Endothelial cell of umbilical vein (primary cell): ENCODE measurements at regions not wholly inside any gene's neighbourhood (a gene's known extent, or its start where the extent isn't known, plus 50 kb on each side); places are given as distances from the start of the nearest gene placed in this dataset.

ENCODE experiments used
- BruUV-seq: library from RNA; stranded (reverse); fragments of 400-500 nt; replicated peaks from 2 replicates; lab custom pipeline; 2021; lab: Mats Ljungman, UMichigan
- CTCF ChIA-PET: fragments of 300-600, 350-600 bp; sonication (Branson Sonifier 250); formaldehyde crosslinking; loops from one replicate; lab custom pipeline; 2021; ENCODE audit warnings: antibody characterized with exemption, inconsistent platforms; lab: Charles Lee
- POLR2A ChIA-PET: fragments of 300-600, 350-600 bp; sonication (Branson Sonifier 250); formaldehyde crosslinking; loops from one replicate; lab custom pipeline; 2021; ENCODE audit warnings: antibody characterized with exemption, inconsistent platforms; lab: Charles Lee
- DNase-seq: peaks from one replicate; pipeline ENCODE4 v3.0.0-alpha.2; 2011; ENCODE audit warnings: low read depth, low spot score
- FAIRE-seq: peaks from 2 replicates; lab custom pipeline; 2011; peaks lifted over from hg19 to GRCh38; lab: Jason Lieb, UNC
- H2AFZ ChIP-seq: 2 replicates; pipeline ENCODE4 v1.6.0; 2012; ENCODE audit warnings: low read depth, low read length, control low read depth, inconsistent platforms
- H3K27ac ChIP-seq: 2 replicates; pipeline ENCODE4 v1.5.1; 2011; ENCODE audit warnings: low read depth, mild to moderate bottlenecking, control low read depth, low read length, moderate library complexity; ENCODE audit not compliant: insufficient read depth
- H3K27me3 ChIP-seq, 2 experiments: 2 replicates each; pipeline versions ENCODE4 v1.6.0 to v1.6.1; 2011; ENCODE audit warnings: low read length in 2 of 2, mixed read lengths in 1 of 2; ENCODE audit not compliant: control insufficient read depth in 2 of 2, insufficient read depth in 2 of 2
- H3K36me3 ChIP-seq, 2 experiments: 2 replicates in 1 of 2; 3 replicates in 1 of 2; pipeline ENCODE4 v1.5.1; 2011; ENCODE audit warnings: low read length in 2 of 2, mild to moderate bottlenecking in 1 of 2, moderate library complexity in 1 of 2; ENCODE audit not compliant: control insufficient read depth in 2 of 2, insufficient read depth in 2 of 2; ENCODE audit errors: extremely low read depth in 1 of 2
- H3K4me1 ChIP-seq: 3 replicates; pipeline ENCODE4 v1.5.1; 2011; ENCODE audit warnings: mild to moderate bottlenecking, low read length; ENCODE audit not compliant: control insufficient read depth, insufficient read depth; ENCODE audit errors: extremely low read depth
- H3K4me2 ChIP-seq: 2 replicates; pipeline ENCODE4 v1.6.1; 2011; ENCODE audit warnings: low read length, control low read depth, mixed read lengths; ENCODE audit not compliant: insufficient read depth
- H3K4me3 ChIP-seq, 3 experiments: fragments of 200-600 bp in 1 of 3; sonication (generic), shearing (Covaris generic) in 1 of 3; replicated peaks in 1 of 3; 2 replicates each; pipeline ENCODE4 v1.5.1; 2011 to 2016; ENCODE audit warnings: control low read depth in 3 of 3, low read length in 3 of 3, mild to moderate bottlenecking in 2 of 3, inconsistent platforms in 1 of 3, low read depth in 1 of 3, moderate library complexity in 1 of 3; ENCODE audit not compliant: insufficient read depth in 1 of 3
- H3K79me2 ChIP-seq: 2 replicates; pipeline ENCODE4 v1.6.0; 2012; ENCODE audit warnings: low read length, inconsistent platforms; ENCODE audit not compliant: control insufficient read depth, insufficient read depth
- H3K9ac ChIP-seq: replicated peaks from 2 replicates; pipeline ENCODE3; 2011; ENCODE audit warnings: low read length, control low read depth; ENCODE audit not compliant: insufficient read depth; ENCODE audit errors: extremely low read depth
- H3K9me1 ChIP-seq: replicated peaks from 3 replicates; pipeline ENCODE4 v1.6.0; 2011; ENCODE audit warnings: mild to moderate bottlenecking, low read length; ENCODE audit not compliant: control insufficient read depth, insufficient read depth; ENCODE audit errors: extremely low read depth
- H3K9me3 ChIP-seq: replicated peaks from 2 replicates; pipeline ENCODE4 v1.5.1; 2012; ENCODE audit warnings: low read length, inconsistent platforms; ENCODE audit not compliant: control insufficient read depth, insufficient read depth
- H4K20me1 ChIP-seq: replicated peaks from 2 replicates; pipeline ENCODE3; 2011; ENCODE audit warnings: mild to moderate bottlenecking, low read length; ENCODE audit not compliant: control insufficient read depth, insufficient read depth; ENCODE audit errors: extremely low read depth
- CTCF ChIP-seq, 2 donors: IDR thresholded peaks; 1 replicate in 1 of 2; 2 replicates in 1 of 2; pipeline ENCODE4 v1.5.1; 2011; ENCODE audit warnings: low read length in 2 of 2, mild to moderate bottlenecking in 2 of 2, moderate library complexity in 2 of 2, control low read depth in 1 of 2, inconsistent platforms in 1 of 2, low read depth in 1 of 2; ENCODE audit not compliant: insufficient read depth in 1 of 2; ENCODE audit errors: extremely low read depth in 1 of 2
- EZH2 ChIP-seq: IDR thresholded peaks from 2 replicates; pipeline ENCODE4 v1.6.1; 2012; ENCODE audit warnings: borderline replicate concordance, low read depth, mild to moderate bottlenecking, moderate library complexity, low read length, inconsistent platforms; ENCODE audit not compliant: severe bottlenecking
- FOS ChIP-seq: IDR thresholded peaks from 2 replicates; pipeline ENCODE4 v1.6.1; 2011; ENCODE audit warnings: mild to moderate bottlenecking, low read length, moderate library complexity, borderline replicate concordance; ENCODE audit not compliant: insufficient read depth
- GATA2 ChIP-seq: IDR thresholded peaks from 2 replicates; pipeline ENCODE4 v1.7.0; 2011; ENCODE audit warnings: low read depth, mild to moderate bottlenecking, moderate library complexity, mixed read lengths, low read length; ENCODE audit not compliant: insufficient read length, insufficient read depth
- JUN ChIP-seq: IDR thresholded peaks from 2 replicates; pipeline ENCODE4 v1.6.1; 2011; ENCODE audit warnings: borderline replicate concordance, low read depth; ENCODE audit not compliant: insufficient read length, insufficient read depth
- MAX ChIP-seq: IDR thresholded peaks from 2 replicates; pipeline ENCODE4 v1.6.1; 2011; ENCODE audit not compliant: insufficient read depth, insufficient read length
- MYC ChIP-seq: IDR thresholded peaks from one replicate; pipeline ENCODE4 v1.6.1; 2011; ENCODE audit warnings: mild to moderate bottlenecking, low read depth, low read length
- POLR2A ChIP-seq: IDR thresholded peaks from 2 replicates; pipeline ENCODE4 v1.6.1; 2012; ENCODE audit warnings: low read depth, mild to moderate bottlenecking, control low read depth, low read length
- POLR2AphosphoS5 ChIP-seq: IDR thresholded peaks from 2 replicates; pipeline ENCODE4 v1.6.1; 2012; ENCODE audit warnings: low read depth, mild to moderate bottlenecking, control low read depth, low read length, moderate library complexity; ENCODE audit not compliant: insufficient read depth
- dilution Hi-C: fragments of 300-500 bp; cut with MboI; formaldehyde crosslinking; loops from one replicate; pipeline ENCODE4 v1.15.0; 2019; ENCODE audit warnings: low sequenced_read_pairs; ENCODE audit not compliant: extremely low pct_ligation_motif_present
- intact Hi-C: fragments of 100-400 bp; cut with micrococcal nuclease; formaldehyde crosslinking; loops from one replicate; pipeline ENCODE4 v1.10.0; 2022

DNA sequence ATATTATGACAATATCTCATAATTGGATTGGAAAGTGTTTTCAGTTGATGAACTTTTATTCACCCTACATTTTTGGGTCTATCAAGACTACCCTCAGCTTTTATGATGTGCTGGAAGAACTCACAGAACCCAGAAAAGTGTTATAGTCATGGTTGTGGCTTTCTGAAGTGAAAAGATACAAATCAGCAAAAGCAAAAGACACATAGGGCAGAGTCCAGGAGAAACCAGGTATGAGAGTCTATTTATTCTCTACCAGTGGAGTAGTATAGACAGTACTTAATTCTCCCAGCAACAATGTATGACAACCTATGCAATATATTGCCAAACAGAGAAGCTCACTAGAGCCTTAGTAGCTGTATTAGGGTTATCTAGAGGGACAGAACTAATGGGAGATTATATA lies 280.4 kb upstream of the TTC14 start:
- Histone ChIP-seq H3K9me3 (no peaks in the 10 kb centered on the region), H3K4me2 (no peak overlapping the region), H3K27me3 (no peaks in the 10 kb centered on the region), H3K9ac (no peak overlapping the region), H3K4me1 (no peaks in the 10 kb centered on the region), H2AFZ (no peak overlapping the region), H3K9me1 (no peaks in the 10 kb centered on the region), H3K4me3 (no peak overlapping the region), H3K27ac (no peak overlapping the region), H3K79me2 (no peaks in the 10 kb centered on the region), H3K36me3 (no peaks in the 10 kb centered on the region), H4K20me1 (no peaks in the 10 kb centered on the region)
- BruUV-seq: no TSS peak
- dilution Hi-C loops (no loop called here), intact Hi-C loops (no loop called here)
- DNase-seq (no peak), FAIRE-seq (no peak)
- TF ChIP-seq GATA2: no peak
- no peak for TF ChIP-seq MAX
- TF ChIP-seq EZH2: no peak
- TF ChIP-seq FOS: no peak
- TF ChIP-seq POLR2A: no peak
- TF ChIP-seq MYC: no peak
- no peak for TF ChIP-seq JUN
- TF ChIP-seq POLR2AphosphoS5: no peak
- TF ChIP-seq CTCF (IDR thresholded peaks at IDR 0.05; ENCODE audit: extremely low read depth in 1 of 2, insufficient read depth in 1 of 2, low read depth in 1 of 2, low read length in 2 of 2): no peak
- ChIA-PET POLR2A (no interaction called here), CTCF (no interaction called here)
